Amniotic stem cell (primary cell): ENCODE measurements at regions not wholly inside any gene's neighbourhood (a gene's known extent, or its start where the extent isn't known, plus 50 kb on each side); places are given as distances from the start of the nearest gene placed in this dataset.
A peak's percentile ranks its signal among the peaks of the same experiment; 100 is the strongest.
"Not testable (repeated sequence)": the region's sequence is repeated elsewhere in the genome, so short reads cannot be mapped to it uniquely, and the experiment has no call there.

Source experiments
- DNase-seq: peaks from one replicate; lab custom pipeline; 2025; lab: John Stamatoyannopoulos, UW

DNA sequence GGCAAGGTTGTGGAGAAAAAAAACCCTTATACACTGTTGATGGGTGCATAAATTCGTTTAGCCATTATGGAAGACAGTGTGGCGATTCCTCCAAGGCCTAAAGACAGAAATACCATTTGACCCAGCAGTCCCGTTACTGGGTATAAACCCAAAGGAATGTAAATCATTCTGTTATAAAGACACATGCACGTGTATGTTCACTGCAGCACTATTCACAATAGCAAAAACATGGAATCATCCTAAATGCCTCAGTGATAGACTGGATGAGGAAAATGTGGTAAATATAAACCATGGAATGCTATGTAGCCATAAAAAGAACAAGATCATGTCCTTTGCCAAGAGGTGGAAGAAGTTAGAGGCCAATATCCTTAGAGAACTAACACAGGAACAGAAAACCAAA is 119.9 kb upstream of the PRR16 start:
- no peak for DNase-seq

DNA sequence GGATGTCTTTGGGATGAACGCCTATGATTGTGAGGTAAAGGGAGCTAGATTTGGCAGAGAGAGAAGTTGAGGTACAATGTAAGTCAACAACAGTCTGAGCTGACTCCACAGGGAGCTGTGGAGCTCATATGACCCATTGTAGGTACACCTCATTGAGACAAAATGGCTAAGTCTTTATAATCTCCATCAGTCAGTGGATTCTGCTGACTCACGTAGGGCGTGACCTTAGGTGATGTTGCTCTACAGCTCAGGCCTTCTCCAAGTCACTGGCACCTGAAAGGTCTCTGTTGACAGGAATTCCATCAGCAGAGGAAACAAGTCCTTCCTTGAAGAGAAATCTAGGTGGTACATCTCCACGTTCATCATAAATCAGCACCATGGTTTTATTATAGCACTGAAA is 118.2 kb upstream of the PRR16 start:
- DNase-seq = no peak

DNA sequence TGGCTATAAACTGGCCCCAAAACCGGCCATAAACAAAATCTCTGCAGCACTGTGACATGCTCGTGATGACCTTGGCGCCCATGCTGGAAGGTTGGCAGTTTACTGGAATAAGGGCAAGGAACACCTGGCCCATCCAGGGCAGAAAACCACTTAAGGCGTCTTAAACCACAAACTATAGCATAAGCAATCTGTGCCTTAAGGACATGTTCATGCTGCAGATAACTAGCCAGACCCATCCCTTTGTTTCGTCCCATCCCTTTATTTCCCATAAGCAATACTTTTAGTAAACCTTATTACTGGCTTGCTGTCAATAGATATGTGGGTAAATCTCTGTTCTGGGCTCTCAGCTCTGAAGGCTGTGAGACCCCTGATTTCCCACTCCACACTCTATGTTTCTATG is 113.0 kb upstream of the PRR16 start:
- not testable (repeated sequence) for DNase-seq

DNA sequence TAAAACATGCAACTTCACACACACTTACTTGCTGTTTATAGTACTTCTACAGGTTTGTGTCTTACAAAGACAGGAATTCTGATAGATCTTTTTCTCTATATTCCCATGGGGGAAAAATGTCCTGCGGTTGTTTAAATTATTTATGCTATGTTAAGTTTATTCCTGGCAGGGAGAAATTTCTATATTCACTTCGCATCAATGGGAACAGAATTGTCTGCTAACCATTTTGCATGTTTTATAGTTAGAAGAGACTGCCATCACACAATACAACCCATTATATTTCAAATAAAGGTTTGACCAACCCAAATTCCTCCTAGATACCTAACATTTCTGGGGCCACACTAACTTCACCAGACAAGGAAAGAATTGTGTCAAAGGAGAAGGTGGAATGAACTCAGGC is 110.0 kb upstream of the PRR16 start:
- DNase-seq = no peak

DNA sequence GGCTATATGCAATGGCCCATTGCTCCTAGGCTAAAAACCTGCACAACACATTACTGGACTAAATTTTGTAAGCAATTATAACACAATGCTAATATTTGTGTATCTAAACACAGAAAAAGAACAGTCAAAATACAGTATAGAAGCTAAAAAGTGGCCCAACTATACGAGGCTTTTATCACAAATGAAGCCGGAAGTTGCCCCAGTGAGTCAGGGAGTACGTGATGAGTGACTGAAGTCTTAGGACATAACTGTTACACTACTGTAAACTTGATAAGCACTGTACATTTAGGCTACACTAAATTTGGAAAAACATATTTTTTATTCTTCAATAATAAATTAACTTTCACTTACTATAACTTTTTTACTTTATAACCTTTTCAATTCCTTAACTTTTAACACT is 105.2 kb upstream of the PRR16 start:
- no peak for DNase-seq

DNA sequence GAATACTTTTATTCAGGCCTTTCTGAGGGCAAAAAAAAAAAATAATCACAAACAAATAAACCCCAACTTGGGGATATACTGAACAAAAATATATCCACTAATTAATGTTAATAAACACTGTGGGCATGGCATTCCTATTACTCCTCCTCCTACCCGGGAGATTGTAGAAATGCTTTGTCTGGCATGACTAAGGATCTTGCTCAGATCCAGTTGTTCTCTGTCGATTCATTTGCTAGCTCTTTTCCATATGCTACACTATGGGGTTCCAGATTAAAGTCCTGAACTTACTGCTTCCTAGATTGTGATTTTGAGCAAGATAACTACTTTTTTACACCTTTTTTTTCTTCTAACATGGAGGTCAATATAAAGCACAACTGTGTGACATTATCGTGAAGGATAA is 102.2 kb upstream of the PRR16 start:
- DNase-seq = no peak

DNA sequence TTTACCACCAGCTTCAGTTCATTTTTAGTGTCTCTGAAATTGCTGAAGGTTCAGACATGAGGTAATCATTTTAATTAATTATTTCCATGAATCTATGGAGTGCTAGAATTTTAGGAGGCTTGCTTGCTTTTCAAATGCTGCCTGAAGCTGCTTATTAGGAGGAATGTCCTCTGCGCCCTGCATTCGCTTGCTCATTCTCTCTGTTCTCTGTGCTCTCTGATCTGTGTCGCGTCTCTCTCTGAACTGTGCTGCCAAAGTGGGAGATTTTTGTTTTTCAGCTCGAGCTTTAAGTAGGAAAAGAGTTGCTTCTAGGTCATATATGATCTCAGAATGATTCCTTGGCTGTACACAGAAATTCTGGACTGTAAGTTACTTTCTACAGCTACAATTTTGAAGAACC is 101.7 kb upstream of the PRR16 start:
- no peak for DNase-seq

DNA sequence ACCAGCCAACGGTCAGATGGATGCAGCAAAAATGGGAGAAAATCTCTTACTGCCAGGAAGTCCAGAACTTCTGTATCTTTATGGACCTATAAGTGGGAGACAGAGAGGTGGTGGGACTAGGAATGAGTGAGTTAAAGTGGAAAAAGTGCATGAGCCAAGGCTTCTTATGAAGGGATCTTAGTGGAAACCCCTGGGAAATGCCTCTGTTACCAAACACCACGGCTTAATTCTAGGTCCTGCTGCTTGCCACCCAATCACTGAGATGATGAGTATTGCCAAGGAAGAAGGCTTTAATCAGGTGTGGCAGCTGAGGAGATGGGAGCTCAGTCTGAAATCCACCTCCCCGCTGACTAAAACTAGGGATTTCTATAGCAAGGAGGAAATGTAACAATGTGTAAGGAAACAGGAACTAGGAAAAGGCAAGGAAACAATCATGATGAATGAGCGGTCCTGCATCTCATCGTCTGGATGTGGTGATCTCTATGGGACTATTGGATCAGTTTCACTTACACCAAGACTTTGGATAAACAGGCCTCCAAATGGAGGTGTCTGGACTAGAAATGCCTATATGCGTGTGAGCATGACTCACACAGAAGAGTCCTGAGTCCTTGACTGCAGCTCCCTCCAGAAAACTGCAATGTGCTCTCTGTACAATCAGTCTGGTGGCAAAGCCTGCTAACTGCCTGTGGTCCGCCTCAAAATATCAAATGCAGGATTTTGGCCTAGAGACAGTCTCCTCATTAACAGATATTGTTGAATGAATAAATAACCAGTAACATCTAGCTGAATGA is 98.2 kb upstream of the PRR16 start:
- no peak for DNase-seq

DNA sequence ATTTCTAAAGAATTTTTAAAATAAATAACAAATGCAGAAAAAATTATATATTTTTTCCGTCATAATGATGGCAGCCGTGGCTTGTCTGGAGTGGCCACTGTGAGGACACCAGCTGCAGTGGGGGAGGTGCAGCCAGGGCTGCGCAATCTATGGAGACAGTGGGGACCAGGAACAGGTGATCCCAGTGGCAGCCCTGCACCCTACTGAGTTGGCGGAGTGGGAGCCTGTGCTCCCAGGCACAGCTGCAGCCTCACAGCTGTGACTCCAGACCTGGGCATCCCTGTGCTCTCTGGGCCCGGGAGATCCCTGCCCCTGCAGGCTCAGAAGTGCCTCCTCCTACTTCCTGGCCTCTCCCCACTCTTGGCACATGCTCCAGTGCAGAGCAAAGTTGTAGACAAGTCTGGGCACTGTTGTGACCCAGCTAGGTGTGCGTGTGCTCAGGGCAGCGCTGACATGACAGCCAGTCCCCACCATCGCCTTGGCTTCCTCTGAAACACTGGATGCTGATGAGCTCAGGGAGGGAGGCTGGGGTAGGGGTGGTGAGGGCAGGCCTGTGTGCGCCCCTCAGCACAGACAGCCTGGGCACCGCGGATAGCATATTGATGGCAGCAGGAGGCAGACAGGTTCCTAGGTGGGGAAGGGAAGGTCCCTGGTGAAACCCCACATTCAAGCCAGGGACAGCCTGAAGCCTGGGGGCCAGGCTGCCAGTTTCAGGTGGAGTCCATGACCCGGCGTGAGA is 96.0 kb upstream of the PRR16 start:
- no peak for DNase-seq

DNA sequence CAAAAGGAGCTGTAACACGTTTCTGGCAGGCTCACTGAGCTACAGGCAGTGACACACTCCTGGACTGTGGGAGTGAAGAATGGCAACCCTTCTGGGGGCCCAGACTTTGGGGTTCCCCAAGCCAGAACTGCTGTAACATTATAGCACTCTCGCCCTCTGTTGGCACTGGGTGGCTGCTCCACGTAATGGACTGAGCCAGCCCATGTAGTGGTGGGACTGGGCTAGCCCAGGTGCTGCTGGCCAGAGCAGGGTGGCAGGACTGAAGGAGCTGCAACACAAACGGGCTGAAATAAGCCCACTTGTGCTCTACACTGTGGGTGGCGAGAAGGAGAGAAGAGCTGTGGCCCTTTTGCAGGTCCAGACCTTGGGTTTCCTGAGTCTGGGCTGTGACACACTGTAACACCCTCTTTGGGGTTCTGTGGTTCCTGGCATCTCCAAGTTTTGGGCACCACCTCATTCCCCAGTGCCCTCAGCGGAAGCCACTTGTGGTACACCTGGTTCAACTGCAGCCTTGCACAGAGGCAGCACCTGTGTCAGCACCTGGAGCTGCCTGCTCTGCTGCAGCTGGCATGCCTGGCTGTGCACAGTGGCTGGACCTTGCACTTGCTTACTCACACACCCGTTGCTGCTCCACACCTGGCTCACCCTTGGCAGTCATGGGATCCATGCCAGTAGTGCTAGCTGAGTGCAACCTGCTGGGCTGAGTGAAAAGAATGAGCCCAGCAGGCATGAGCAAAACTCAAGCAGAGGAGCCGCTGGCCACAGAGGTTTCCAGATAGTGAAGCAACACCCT is 95.0 kb upstream of the PRR16 start:
- no peak for DNase-seq

DNA sequence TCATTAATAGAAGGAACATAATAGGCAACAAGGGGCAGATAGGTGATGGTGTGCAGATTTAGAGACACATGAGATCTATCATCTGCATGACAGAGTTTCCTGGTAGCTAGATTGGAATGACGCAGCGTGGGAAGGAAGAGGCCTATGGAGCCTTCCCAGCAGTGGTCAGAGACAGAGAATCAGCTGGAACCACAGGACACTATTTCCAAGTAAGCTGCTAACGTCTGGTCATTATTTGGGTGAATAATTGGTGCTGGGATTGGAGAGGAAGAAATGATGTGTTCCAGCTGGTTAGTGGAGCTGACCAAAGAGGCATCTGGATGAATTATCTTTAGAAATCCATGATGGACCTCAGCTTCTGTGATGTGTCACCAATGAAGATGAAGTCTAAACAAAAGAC is 91.2 kb upstream of the PRR16 start:
- no peak for DNase-seq

DNA sequence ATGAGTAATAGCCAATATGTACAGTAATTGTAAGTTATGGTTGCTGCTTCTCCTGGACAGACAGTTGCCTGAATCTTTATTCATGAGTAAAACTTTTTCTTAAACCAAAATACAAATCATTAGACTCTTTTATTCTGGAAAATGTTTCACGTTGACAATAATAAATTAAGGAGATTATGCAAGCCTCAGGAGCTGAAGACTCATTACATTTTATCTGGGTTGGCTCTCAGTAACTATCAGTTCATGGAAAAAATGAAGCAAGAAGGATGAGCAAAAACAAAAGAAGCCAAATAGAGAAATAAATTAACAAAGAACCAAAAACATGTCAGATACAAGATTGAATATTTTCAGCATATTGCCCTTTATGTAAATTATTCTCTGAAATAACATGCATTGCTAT is 88.9 kb upstream of the PRR16 start:
- no peak for DNase-seq

DNA sequence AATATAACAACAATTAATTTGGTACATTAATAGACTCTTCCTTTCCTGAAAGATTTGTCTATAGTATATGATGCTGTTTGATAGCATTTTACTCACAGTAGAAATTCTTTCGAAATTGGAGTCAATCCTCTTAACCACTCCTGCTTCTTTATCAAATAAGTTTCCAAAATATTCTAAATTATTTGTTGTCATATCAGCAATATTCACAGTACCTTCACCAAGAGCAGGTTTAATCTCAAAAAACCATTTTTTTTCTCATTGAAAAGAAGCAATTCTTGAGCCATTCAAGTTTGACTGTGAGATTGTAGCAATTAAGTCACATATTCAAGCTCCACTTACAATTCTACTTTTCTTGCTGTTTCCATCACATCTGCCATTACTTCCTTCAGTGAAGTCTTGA is 83.5 kb upstream of the PRR16 start:
- no peak for DNase-seq

DNA sequence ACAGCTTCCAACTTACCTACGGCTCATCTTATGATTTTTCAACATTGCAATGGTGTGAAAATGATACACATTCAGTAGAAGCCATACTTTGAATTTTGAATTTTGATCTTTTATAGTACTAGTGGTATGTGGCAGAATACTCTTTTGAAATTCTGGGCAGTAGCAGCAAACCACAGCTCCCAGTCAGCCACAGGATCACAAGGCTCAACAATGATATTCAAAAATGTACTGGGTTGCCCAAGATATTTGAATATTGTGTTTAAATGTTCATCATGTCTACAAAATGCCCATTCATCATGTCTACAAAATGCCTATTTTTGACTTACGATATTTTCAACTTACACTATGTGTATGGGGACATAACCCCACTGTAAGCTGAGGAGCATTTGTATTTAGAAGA is 81.3 kb upstream of the PRR16 start:
- no peak for DNase-seq

DNA sequence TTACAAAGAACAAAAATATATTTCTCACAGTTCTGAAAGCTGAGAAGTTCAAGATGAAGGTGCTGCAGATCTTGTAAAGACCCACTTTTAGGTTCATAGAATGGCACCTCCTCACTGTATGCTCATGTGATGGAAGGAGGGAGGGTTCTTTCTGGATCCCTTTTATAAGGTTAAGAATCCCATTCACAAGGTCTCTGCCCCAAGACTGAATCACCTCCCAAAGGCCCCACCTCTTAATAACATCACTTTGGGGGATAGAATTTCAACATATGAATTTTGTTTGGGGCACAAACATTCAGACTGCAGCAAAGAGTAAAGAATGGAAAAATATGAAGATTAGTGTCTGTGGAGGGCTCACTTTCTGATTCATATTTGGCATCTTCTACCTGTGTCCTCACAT is 77.1 kb upstream of the PRR16 start:
- no peak for DNase-seq

DNA sequence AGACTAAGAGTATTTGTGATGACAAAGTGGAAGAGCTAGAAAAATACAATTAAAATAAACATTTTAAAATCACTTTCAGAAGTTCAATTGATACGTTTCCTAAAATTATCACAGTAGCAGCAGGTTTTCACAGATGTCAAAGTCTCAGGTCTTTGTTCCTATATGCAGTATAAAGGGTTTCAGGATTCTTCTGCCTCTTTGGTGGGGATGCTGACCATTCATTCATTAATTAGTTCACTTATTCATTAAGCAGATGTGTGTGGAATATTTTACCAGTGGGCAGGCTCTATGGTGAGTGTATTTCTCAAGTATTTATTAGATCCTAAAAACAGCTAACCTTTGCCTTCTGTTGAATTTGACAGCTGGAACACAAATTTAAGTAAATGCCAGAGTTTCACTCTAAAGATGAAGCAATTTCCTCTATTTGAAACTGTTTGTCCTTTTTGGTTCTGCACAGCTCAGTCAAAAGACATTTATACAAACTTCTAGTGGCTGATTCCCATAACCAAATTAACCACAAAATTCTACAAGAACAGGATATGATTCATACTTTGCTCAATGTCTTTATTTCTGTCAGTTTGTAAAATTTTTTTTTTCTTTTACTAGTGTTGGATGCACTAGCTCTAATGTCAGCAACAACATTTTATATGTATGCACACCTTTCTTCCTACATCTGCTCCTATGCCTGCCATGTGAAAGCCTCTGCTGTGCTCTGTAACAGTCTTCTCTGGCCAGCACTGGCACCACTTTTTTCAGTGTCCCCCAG is 75.9 kb upstream of the PRR16 start:
- peak; percentile 60 for DNase-seq

DNA sequence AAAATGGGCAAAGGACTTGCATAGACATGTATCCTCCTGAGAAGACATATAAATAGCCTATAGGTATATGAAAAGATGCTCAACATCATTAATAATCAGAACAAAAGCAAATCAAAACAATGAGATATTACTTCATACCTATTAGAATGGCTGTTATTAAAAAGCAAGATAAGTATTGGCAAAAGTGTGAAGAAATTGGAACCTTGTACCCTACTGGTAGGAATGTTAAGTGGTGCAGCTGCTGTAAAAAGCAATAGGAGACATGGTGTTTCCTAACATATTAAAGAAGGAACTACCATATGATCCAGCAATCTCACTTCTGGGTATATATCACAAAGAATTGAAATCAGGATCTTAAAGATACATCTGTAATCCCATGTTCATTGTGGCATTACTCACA is 69.8 kb upstream of the PRR16 start:
- DNase-seq = no peak

DNA sequence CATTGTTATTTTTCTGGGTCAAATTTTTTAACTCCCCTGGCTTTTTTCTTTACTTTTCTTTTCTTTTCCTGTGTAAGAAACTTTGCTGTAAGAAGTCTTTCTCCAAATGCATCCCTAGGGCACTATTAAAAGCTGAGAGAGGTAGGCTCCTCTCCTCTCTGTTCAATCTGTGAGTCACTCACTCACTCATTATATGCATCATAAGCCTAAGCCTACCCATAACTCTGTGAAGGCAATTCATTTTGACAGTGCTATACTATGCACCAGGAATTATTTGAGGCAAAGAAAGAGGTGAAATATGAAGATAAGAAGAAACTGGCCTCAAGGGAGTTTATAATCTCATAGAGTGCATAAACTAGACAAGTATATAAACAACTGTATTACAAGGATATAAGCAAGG is 67.9 kb upstream of the PRR16 start:
- DNase-seq = peak; percentile 27

DNA sequence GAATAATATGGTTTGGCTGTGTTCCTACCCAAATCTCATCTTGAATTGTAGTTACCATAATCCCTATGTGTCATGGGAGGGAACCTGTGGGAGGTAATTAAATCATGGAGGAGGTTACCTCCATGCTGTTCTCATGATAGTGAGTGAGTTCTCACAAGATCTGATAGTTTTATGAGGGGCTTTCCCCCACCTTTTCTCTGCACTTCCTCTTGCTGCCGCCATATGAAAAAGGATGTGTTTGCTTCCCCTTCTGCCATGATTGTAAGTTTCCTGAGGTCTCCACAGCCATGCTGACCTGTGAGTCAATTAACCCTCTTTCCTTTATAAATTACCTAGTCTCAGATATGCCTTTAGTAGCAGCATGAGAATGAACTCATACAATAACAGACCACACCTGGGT is 63.7 kb upstream of the PRR16 start:
- no peak for DNase-seq

DNA sequence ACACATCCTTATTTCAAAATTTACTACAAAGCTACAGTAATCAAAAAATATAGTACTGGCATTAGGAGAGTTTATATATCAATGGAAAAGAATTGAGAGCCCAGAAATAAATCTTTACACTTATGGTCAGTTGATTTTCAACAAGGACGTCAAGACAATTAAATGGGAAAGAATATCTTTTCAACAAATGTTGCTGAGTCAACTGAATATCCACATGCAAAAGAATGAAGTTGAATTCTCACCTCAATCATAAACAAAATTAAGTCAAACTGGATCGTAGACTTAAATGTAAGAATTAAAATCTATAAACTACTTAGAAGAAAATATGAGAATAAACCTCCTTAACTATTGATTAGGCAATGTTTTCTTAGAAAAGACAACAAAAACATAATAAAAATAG is 61.5 kb upstream of the PRR16 start:
- DNase-seq = no peak

DNA sequence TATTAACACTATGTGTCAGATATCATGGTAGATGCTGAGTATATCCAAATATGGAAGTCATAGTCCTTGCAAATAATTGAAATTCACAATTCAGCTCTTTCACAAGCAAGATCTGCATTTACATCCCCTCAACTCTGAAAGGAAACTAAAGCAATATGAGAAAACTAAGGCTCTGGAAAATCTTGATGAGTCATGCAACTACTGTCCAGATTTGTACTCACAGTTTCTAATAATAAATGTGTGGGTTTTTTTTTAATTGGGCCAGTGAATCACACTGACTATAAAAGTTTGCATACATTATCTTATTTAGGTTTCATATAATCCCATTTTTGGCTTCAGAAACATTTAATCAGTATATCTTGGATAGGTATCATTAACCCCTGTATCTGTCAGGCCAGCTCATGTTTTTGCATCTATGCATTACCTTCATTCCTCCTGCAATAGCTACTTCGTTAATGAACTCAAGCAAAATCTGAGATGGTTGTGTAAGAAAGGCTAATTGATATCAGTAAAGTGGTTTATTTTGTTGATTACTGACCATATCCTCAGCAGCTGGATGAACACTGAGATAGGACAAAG is 58.7 kb upstream of the PRR16 start:
- peak; percentile 53 for DNase-seq

DNA sequence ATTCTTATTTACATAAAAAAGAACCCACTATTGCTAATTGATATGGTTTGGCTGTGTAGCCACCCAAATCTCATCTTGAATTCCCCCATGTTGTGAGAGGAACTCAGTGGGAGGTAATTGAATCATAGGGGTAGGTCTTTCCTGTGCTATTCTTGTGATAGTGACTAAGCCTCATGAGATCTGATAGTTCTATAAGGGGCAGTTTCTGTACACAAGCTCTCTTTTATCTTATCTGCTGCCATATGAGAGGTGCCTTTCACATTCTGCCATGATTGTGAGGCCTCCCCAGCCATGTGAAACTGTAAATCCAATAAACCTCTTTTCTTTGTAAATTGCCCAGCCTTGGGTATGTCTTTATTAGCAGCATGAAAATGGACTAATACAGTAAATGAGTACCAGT is 58.2 kb upstream of the PRR16 start:
- DNase-seq = no peak
